ENCODE measurements at regions not wholly inside any gene's neighbourhood (a gene's known extent, or its start where the extent isn't known, plus 50 kb on each side); places are given as distances from the start of the nearest gene placed in this dataset.

DNA sequence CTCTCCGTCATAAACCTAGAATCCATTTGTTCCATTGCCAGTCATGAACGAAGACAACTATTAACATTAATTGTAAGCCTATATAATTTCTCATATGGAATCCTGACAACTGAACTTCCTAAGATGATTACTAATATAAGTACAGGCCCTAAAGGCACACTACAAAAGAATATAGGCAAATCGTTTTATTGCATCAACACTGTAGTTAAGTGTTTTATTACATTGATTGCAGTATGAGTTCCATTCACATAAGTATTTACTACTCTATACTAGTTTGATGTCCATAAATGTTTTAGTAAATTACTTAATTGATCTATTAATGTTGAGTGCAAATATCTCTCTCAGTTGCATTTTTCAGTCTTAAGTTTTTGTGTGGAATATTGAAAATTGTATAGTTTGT is 113.1 kb upstream of the SEMA3C start:
- no peak overlapping the region for H3K4me3 ChIP-seq (ENCODE audit: low read depth, low read length)
- TF ChIP-seq CTCF (IDR thresholded peaks at IDR 0.05; ENCODE audit: low read depth, low read length) = no peak
- no peaks in the 10 kb centered on the region for H3K9me3 ChIP-seq
- no peaks in the 10 kb centered on the region for H3K27me3 ChIP-seq
- no peak for DNase-seq
- peaks cover 5% of the 10 kb centered on the region for H3K4me1 ChIP-seq
- no peaks in the 10 kb centered on the region for H3K36me3 ChIP-seq

GRCh38 chr7:81031243-81031642 is 112.4 kb upstream of the SEMA3C start:
- Histone ChIP-seq H3K4me1 (peaks cover 5% of the 10 kb centered on the region), H3K36me3 (no peaks in the 10 kb centered on the region), H3K27me3 (no peaks in the 10 kb centered on the region), H3K9me3 (no peaks in the 10 kb centered on the region), H3K4me3 (ENCODE audit: low read depth, low read length) (no peak overlapping the region)
- DNase-seq = no peak
- TF ChIP-seq CTCF (IDR thresholded peaks at IDR 0.05; ENCODE audit: low read depth, low read length) = no peak

DNA sequence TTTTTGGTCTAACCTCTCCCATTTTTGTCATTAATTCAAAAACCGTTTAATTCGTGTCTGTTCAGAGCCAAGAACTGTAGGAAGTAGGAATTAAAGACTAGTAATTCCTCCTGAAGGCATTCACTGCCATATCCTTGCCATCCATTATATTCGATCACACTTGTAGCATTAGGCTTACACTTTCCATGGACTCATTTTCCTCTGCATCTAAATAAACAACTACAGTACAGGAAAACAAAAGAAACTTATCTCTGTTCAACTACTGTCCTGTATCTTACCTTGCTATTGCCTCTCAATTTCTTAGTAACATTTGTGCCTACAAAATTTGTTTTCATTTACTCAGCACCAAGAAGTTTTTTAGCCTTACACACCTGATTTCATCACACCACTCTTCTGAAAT is 111.6 kb upstream of the SEMA3C start:
- no peak for DNase-seq
- no peaks in the 10 kb centered on the region for H3K36me3 ChIP-seq
- peaks cover 5% of the 10 kb centered on the region for H3K4me1 ChIP-seq
- no peaks in the 10 kb centered on the region for H3K9me3 ChIP-seq
- no peak for TF ChIP-seq CTCF (IDR thresholded peaks at IDR 0.05; ENCODE audit: low read depth, low read length)
- H3K27me3 ChIP-seq = no peaks in the 10 kb centered on the region
- no peak overlapping the region for H3K4me3 ChIP-seq (ENCODE audit: low read depth, low read length)

GRCh38 chr7:81029511-81029910 is 110.7 kb upstream of the SEMA3C start:
- peaks cover 5% of the 10 kb centered on the region for H3K4me1 ChIP-seq
- no peaks in the 10 kb centered on the region for H3K27me3 ChIP-seq
- no peak overlapping the region; the same call in 1 of the 2 replicates for H3K4me3 ChIP-seq (ENCODE audit: low read depth, low read length)
- TF ChIP-seq CTCF (IDR thresholded peaks at IDR 0.05; ENCODE audit: low read depth, low read length) = no peak
- no peaks in the 10 kb centered on the region for H3K9me3 ChIP-seq
- no peaks in the 10 kb centered on the region for H3K36me3 ChIP-seq
- DNase-seq = peak; percentile 29

GRCh38 chr7:81025360-81025759 is 106.5 kb upstream of the SEMA3C start:
- DNase-seq = no peak
- no peaks in the 10 kb centered on the region for H3K36me3 ChIP-seq
- H3K9me3 ChIP-seq = no peaks in the 10 kb centered on the region
- H3K4me3 ChIP-seq (ENCODE audit: low read depth, low read length) = no peak overlapping the region
- TF ChIP-seq CTCF (IDR thresholded peaks at IDR 0.05; ENCODE audit: low read depth, low read length) = no peak
- no peaks in the 10 kb centered on the region for H3K27me3 ChIP-seq
- H3K4me1 ChIP-seq = peaks cover 4% of the 10 kb centered on the region

DNA sequence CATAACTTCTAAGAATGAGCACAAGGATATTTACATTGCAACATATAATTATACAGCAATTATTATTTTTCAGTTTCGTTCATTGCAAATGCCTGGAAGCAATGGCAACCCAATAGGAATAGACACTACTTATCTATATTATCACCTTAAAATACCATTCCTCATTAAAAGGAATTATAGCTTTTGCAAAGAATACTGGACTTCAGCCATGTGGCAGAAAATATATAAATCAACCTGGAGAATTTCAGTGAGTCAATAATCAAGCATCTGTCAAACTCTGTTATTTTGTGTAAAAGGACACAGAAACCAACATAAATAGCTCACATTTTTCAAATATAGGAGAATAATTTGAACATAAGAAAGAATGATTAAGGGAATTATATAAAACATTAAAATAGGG is 96.1 kb upstream of the SEMA3C start:
- H3K27me3 ChIP-seq = no peaks in the 10 kb centered on the region
- no peak for TF ChIP-seq CTCF (IDR thresholded peaks at IDR 0.05; ENCODE audit: low read depth, low read length)
- H3K36me3 ChIP-seq = no peaks in the 10 kb centered on the region
- no peak for DNase-seq
- no peaks in the 10 kb centered on the region for H3K4me1 ChIP-seq
- no peak overlapping the region for H3K4me3 ChIP-seq (ENCODE audit: low read depth, low read length)
- no peaks in the 10 kb centered on the region for H3K9me3 ChIP-seq

All from BE2C (cell line).